ENCODE measurements at regions not wholly inside any gene's neighbourhood (a gene's known extent, or its start where the extent isn't known, plus 50 kb on each side); places are given as distances from the start of the nearest gene placed in this dataset. TPM values are rescaled to one million over a fixed set of nuclear protein-coding genes. Genes with fewer than 3 reads are reported as not detected.

- Histone ChIP-seq H3K27ac (ENCODE audit: low read length in 2 of 2) (no peak overlapping the region), H3K9me3 (ENCODE audit: control extremely low read depth in 1 of 3, control insufficient read depth in 2 of 3, insufficient read depth in 1 of 3, low read length in 2 of 3) (peaks cover 0 to 6% (median 0%) of the 10 kb centered on the region in 3 donors), H3K36me3 (replicated peaks in 1 of 2; ENCODE audit: control extremely low read depth in 1 of 2, control insufficient read depth in 1 of 2, extremely low read depth in 1 of 2, insufficient read depth in 2 of 2, low read length in 1 of 2) (no peaks in the 10 kb centered on the region), H3K9ac (ENCODE audit: low read length) (no peak overlapping the region), H3K79me2 (ENCODE audit: control insufficient read depth, insufficient read depth, low read length) (no peaks in the 10 kb centered on the region), H3K4me1 (ENCODE audit: control insufficient read depth in 2 of 2, insufficient read depth in 2 of 2, low read length in 2 of 2) (no peaks in the 10 kb centered on the region), H3K4me2 (replicated peaks; ENCODE audit: low read depth, low read length, poor library complexity, severe bottlenecking) (no peak overlapping the region), H2AFZ (ENCODE audit: insufficient read depth, low read depth, low read length, poor library complexity, severe bottlenecking) (no peak overlapping the region), H4K20me1 (ENCODE audit: control insufficient read depth, insufficient read depth, low read length, poor library complexity, severe bottlenecking) (no peaks in the 10 kb centered on the region), H3K4me3 (ENCODE audit: control extremely low read depth in 1 of 5, extremely low read depth in 1 of 5, insufficient read depth in 1 of 5, low read depth in 2 of 5, low read length in 4 of 5) (no peak overlapping the region), H3K27me3 (replicated peaks in 1 of 4; ENCODE audit: control extremely low read depth in 1 of 4, control insufficient read depth in 3 of 4, insufficient read depth in 4 of 4, low read length in 3 of 4) (no peaks in the 10 kb centered on the region)
- Mint-ChIP-seq H3K4me3 (no peak overlapping the region), H3K27ac (no peak overlapping the region), H3K4me1 (no peaks in the 10 kb centered on the region), H3K9me3 (ENCODE audit: insufficient read depth) (peaks cover 6% of the 10 kb centered on the region), H3K27me3 (no peaks in the 10 kb centered on the region)
- ChIA-PET POLR2A (no interaction called here), CTCF (no interaction called here)
- ATAC-seq (ENCODE audit: low read depth) (no peak), DNase-seq (no peak)
- TF ChIP-seq CTCF (IDR thresholded peaks at IDR 0.05): no peak
- TF ChIP-seq EZH2 (IDR thresholded peaks at IDR 0.05; ENCODE audit: borderline replicate concordance, insufficient read depth, low read depth, low read length, poor library complexity, severe bottlenecking): no peak
- intact Hi-C loops (cut with micrococcal nuclease): no loop called here
- WGBS (ENCODE audit: insufficient coverage): 100% methylated on average over 5 of the region's 7 CpGs
These were observed 53.7 kb upstream of the DOCK1 start for GRCh38 chr10:126851414-126852108.

GRCh38 chr10:126854726-126855495, 50.3 kb upstream of the DOCK1 start:
- H3K4me1 ChIP-seq (ENCODE audit: control insufficient read depth in 2 of 2, insufficient read depth in 2 of 2, low read length in 2 of 2): no peaks in the 10 kb centered on the region
- no peak overlapping the region for H3K27ac ChIP-seq (ENCODE audit: low read length in 2 of 2)
- no peak overlapping the region for H2AFZ ChIP-seq (ENCODE audit: insufficient read depth, low read depth, low read length, poor library complexity, severe bottlenecking)
- no peak overlapping the region for H3K9ac ChIP-seq (ENCODE audit: low read length)
- no peak overlapping the region for H3K4me2 ChIP-seq (replicated peaks; ENCODE audit: low read depth, low read length, poor library complexity, severe bottlenecking)
- H3K79me2 ChIP-seq (ENCODE audit: control insufficient read depth, insufficient read depth, low read length): no peaks in the 10 kb centered on the region
- TF ChIP-seq EZH2 (IDR thresholded peaks at IDR 0.05; ENCODE audit: borderline replicate concordance, insufficient read depth, low read depth, low read length, poor library complexity, severe bottlenecking): no peak
- H3K9me3 ChIP-seq (ENCODE audit: control extremely low read depth in 1 of 3, control insufficient read depth in 2 of 3, insufficient read depth in 1 of 3, low read length in 2 of 3): peaks cover 0 to 19% (median 0%) of the 10 kb centered on the region in 3 donors
- H3K27ac Mint-ChIP-seq: no peak overlapping the region
- H3K27me3 ChIP-seq (replicated peaks in 1 of 4; ENCODE audit: control extremely low read depth in 1 of 4, control insufficient read depth in 3 of 4, insufficient read depth in 4 of 4, low read length in 3 of 4): no peaks in the 10 kb centered on the region
- no peak overlapping the region for H3K4me3 Mint-ChIP-seq
- no peaks in the 10 kb centered on the region for H3K4me1 Mint-ChIP-seq
- 95% methylated on average over 8 of the region's 10 CpGs for WGBS (ENCODE audit: insufficient coverage)
- H4K20me1 ChIP-seq (ENCODE audit: control insufficient read depth, insufficient read depth, low read length, poor library complexity, severe bottlenecking): no peaks in the 10 kb centered on the region
- no peak for DNase-seq
- ATAC-seq (ENCODE audit: low read depth): no peak
- ChIA-PET CTCF (no interaction called here), POLR2A (no interaction called here)
- no peak overlapping the region for H3K4me3 ChIP-seq (ENCODE audit: control extremely low read depth in 1 of 5, extremely low read depth in 1 of 5, insufficient read depth in 1 of 5, low read depth in 2 of 5, low read length in 4 of 5)
- intact Hi-C loops (cut with micrococcal nuclease): no loop called here
- H3K9me3 Mint-ChIP-seq (ENCODE audit: insufficient read depth): peaks cover 5% of the 10 kb centered on the region
- no peaks in the 10 kb centered on the region for H3K36me3 ChIP-seq (replicated peaks in 1 of 2; ENCODE audit: control extremely low read depth in 1 of 2, control insufficient read depth in 1 of 2, extremely low read depth in 1 of 2, insufficient read depth in 2 of 2, low read length in 1 of 2)
- no peaks in the 10 kb centered on the region for H3K27me3 Mint-ChIP-seq

Small RNA genes in the stretch of these regions (small RNA-seq; reads per million reads assigned to genes)
- gene RF00271 (ENCODE audit: insufficient read length, low read depth, low replicate concordance): not detected
